ENCODE measurements at regions not wholly inside any gene's neighbourhood (a gene's known extent, or its start where the extent isn't known, plus 50 kb on each side); places are given as distances from the start of the nearest gene placed in this dataset.

GRCh38 chr2:82345910-82346309, 2041.4 kb upstream of the LRRTM1 start:
- TF ChIP-seq CTCF (IDR thresholded peaks at IDR 0.05) (no peak), REST (IDR thresholded peaks at IDR 0.05; ENCODE audit: insufficient read depth in 1 of 2, low read depth in 2 of 2, low read length in 1 of 2) (no peak)

Measured in Panc1 (cell line).